Hepatocyte (in vitro differentiated cells): ENCODE measurements at regions not wholly inside any gene's neighbourhood (a gene's known extent, or its start where the extent isn't known, plus 50 kb on each side); places are given as distances from the start of the nearest gene placed in this dataset.

Experiments used
- EZH2 ChIP-seq: fragments of 200-600 bp; sonication (generic); IDR thresholded peaks from 2 replicates; pipeline ENCODE4 v1.6.1; 2016; ENCODE audit warnings: antibody characterized with exemption, mild to moderate bottlenecking, borderline replicate concordance
- EZH2phosphoT487 ChIP-seq: fragments of 200-600 bp; sonication (generic); IDR thresholded peaks from one replicate; pipeline ENCODE4 v1.6.1; 2018; ENCODE audit warnings: antibody characterized with exemption, mild to moderate bottlenecking, low read depth, moderate library complexity; ENCODE audit not compliant: unreplicated experiment, severe bottlenecking
- TF ChIP-seq, protein P1 (sequence below): fragments of 200-600 bp; sonication (generic); IDR thresholded peaks from 2 replicates; pipeline ENCODE4 v1.5.1; 2016; ENCODE audit warnings: antibody characterized with exemption, mild to moderate bottlenecking; ENCODE audit not compliant: poor library complexity

DNA sequence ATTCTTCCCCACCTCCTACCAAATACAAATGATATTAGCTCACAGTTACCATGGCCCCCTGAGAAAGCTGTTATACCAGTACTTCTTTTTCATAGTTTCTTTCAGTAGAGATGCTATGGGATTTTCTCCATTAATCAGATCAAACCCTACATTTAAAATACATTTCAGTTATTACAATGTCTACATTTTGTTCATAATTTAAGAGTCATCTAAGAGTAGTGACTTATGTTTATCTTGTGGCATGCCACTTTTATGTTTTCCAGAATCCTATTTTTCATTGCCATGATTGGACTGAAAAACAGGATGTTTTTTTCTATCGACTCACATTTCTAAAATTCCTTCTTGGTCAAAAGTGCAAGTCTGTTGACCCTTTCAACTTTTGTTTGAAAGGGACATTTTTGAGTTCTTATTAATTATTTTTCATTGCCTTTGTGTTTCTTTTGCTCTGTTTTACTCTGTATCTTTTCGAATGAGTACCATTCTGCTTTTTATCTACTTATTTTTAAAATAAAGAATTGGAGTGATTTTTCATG is 77.4 kb upstream of the ANXA1 start:
- TF ChIP-seq, protein P1, sequence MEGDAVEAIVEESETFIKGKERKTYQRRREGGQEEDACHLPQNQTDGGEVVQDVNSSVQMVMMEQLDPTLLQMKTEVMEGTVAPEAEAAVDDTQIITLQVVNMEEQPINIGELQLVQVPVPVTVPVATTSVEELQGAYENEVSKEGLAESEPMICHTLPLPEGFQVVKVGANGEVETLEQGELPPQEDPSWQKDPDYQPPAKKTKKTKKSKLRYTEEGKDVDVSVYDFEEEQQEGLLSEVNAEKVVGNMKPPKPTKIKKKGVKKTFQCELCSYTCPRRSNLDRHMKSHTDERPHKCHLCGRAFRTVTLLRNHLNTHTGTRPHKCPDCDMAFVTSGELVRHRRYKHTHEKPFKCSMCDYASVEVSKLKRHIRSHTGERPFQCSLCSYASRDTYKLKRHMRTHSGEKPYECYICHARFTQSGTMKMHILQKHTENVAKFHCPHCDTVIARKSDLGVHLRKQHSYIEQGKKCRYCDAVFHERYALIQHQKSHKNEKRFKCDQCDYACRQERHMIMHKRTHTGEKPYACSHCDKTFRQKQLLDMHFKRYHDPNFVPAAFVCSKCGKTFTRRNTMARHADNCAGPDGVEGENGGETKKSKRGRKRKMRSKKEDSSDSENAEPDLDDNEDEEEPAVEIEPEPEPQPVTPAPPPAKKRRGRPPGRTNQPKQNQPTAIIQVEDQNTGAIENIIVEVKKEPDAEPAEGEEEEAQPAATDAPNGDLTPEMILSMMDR = no peak
- TF ChIP-seq EZH2phosphoT487 (no peak), EZH2 (no peak)
